ENCODE measurements at regions not wholly inside any gene's neighbourhood (a gene's known extent, or its start where the extent isn't known, plus 50 kb on each side); places are given as distances from the start of the nearest gene placed in this dataset.
A peak's percentile ranks its signal among the peaks of the same experiment; 100 is the strongest.

- DNase-seq (ENCODE audit: low read depth, low spot score), result peak; percentile 25
Measured at GRCh38 chr2:12827721-12828120, 111.0 kb downstream of the TRIB2 start.

GRCh38 chr2:12828980-12829379, 112.2 kb downstream of the TRIB2 start:
- no peak for DNase-seq (ENCODE audit: low read depth, low spot score)

GRCh38 chr2:12831016-12831415, 114.3 kb downstream of the TRIB2 start:
- DNase-seq (ENCODE audit: low read depth, low spot score), result no peak

GRCh38 chr2:12834239-12834638, 117.5 kb downstream of the TRIB2 start:
- DNase-seq (ENCODE audit: low read depth, low spot score), result no peak

GRCh38 chr2:12835733-12836132, 119.0 kb downstream of the TRIB2 start:
- DNase-seq (ENCODE audit: low read depth, low spot score), result no peak

GRCh38 chr2:12839339-12839738, 122.6 kb downstream of the TRIB2 start:
- DNase-seq (ENCODE audit: low read depth, low spot score), result no peak

- no peak for DNase-seq (ENCODE audit: low read depth, low spot score)
Measured at GRCh38 chr2:12841021-12841420, 124.3 kb downstream of the TRIB2 start.

GRCh38 chr2:12842917-12843316, 126.2 kb downstream of the TRIB2 start:
- no peak for DNase-seq (ENCODE audit: low read depth, low spot score)

GRCh38 chr2:12844511-12844910, 127.8 kb downstream of the TRIB2 start:
- DNase-seq (ENCODE audit: low read depth, low spot score), result no peak

- DNase-seq (ENCODE audit: low read depth, low spot score), result no peak
Measured at GRCh38 chr2:12847694-12848575, 131.2 kb downstream of the TRIB2 start.

- DNase-seq (ENCODE audit: low read depth, low spot score), result no peak
Measured at GRCh38 chr2:12852135-12852534, 135.4 kb downstream of the TRIB2 start.

- no peak for DNase-seq (ENCODE audit: low read depth, low spot score)
Measured at GRCh38 chr2:12854001-12854530, 137.3 kb downstream of the TRIB2 start.

GRCh38 chr2:12855508-12855907, 138.8 kb downstream of the TRIB2 start:
- no peak for DNase-seq (ENCODE audit: low read depth, low spot score)

- no peak for DNase-seq (ENCODE audit: low read depth, low spot score)
Measured at GRCh38 chr2:12856934-12857601, 140.3 kb downstream of the TRIB2 start.

GRCh38 chr2:12857891-12858290, 141.2 kb downstream of the TRIB2 start:
- DNase-seq (ENCODE audit: low read depth, low spot score), result no peak

- no peak for DNase-seq (ENCODE audit: low read depth, low spot score)
Measured at GRCh38 chr2:12858786-12859185, 142.1 kb downstream of the TRIB2 start.

GRCh38 chr2:12861344-12861930, 144.7 kb downstream of the TRIB2 start:
- DNase-seq (ENCODE audit: low read depth, low spot score), result no peak

GRCh38 chr2:12862541-12862940, 145.8 kb downstream of the TRIB2 start:
- no peak for DNase-seq (ENCODE audit: low read depth, low spot score)

- no peak for DNase-seq (ENCODE audit: low read depth, low spot score)
Measured at GRCh38 chr2:12863937-12864336, 147.2 kb downstream of the TRIB2 start.

GRCh38 chr2:12867631-12868287, 151.0 kb downstream of the TRIB2 start:
- no peak for DNase-seq (ENCODE audit: low read depth, low spot score)

- no peak for DNase-seq (ENCODE audit: low read depth, low spot score)
Measured at GRCh38 chr2:12870692-12871091, 154.0 kb downstream of the TRIB2 start.

Measured in ELF-1 (cell line).